WI38 (cell line): ENCODE measurements at regions not wholly inside any gene's neighbourhood (a gene's known extent, or its start where the extent isn't known, plus 50 kb on each side); places are given as distances from the start of the nearest gene placed in this dataset.

Source experiments
- H3K4me3 ChIP-seq: 2 replicates; pipeline ENCODE4 v1.5.1; 2011; ENCODE audit warnings: low read depth, mild to moderate bottlenecking, control low read depth, low read length
- TF ChIP-seq, protein P1 (sequence below): IDR thresholded peaks from 2 replicates; pipeline ENCODE4 v1.5.1; 2012; ENCODE audit warnings: low read depth, mild to moderate bottlenecking, control low read depth, low read length

- no peak overlapping the region for H3K4me3 ChIP-seq
- TF ChIP-seq, protein P1, sequence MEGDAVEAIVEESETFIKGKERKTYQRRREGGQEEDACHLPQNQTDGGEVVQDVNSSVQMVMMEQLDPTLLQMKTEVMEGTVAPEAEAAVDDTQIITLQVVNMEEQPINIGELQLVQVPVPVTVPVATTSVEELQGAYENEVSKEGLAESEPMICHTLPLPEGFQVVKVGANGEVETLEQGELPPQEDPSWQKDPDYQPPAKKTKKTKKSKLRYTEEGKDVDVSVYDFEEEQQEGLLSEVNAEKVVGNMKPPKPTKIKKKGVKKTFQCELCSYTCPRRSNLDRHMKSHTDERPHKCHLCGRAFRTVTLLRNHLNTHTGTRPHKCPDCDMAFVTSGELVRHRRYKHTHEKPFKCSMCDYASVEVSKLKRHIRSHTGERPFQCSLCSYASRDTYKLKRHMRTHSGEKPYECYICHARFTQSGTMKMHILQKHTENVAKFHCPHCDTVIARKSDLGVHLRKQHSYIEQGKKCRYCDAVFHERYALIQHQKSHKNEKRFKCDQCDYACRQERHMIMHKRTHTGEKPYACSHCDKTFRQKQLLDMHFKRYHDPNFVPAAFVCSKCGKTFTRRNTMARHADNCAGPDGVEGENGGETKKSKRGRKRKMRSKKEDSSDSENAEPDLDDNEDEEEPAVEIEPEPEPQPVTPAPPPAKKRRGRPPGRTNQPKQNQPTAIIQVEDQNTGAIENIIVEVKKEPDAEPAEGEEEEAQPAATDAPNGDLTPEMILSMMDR = no peak
Measured at GRCh38 chr9:108483676-108484075, 372.1 kb downstream of the ACTL7B start.

GRCh38 chr9:108479989-108480652 is 375.7 kb downstream of the ACTL7B start:
- H3K4me3 ChIP-seq = no peak overlapping the region
- TF ChIP-seq, protein P1 = no peak

- peak overlapping the region; percentile 11; the same call in 1 of the 2 replicates for H3K4me3 ChIP-seq
- TF ChIP-seq, protein P1 = no peak
Measured at GRCh38 chr9:108478431-108479332, 377.1 kb downstream of the ACTL7B start.

DNA sequence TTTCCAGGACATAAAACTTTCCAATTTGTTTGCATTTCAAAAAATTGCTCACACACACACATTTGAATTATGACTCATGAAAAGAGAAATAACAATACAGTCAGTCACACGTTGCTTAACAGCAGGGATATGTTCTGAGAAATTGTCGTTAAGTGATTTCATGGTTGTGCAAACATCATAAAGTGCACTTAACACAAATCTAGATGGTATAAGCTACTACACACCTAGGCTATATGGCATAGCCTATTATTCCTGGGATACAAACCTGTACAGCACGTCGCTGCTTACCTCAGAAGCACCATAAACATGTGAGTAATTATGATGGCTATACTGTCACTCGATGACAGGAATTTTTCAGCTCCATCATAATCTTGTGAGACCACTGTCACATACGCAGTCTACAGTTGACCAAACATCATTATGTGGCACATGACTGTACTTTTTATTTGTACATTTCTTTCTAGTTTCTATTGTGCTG is 378.2 kb downstream of the ACTL7B start:
- TF ChIP-seq, protein P1 = no peak

DNA sequence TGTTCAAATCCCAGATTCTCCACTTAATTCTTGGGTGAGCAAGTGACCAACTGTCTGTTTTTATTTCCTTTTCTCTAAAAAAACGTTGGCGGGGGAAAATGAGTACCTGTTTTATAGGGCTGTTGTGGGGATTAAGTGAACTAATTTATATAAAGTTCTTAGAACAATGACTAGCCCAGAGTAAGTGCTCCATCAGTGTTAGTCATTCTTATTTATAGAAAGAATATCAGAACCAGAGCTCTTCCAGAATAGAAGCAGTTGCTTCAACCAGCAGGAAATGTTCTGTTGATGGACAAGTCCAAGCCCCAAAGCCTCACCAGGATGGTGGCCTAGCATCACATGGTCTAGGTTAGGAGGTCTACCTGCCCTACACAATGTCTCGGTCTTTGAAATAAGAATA is 379.2 kb downstream of the ACTL7B start:
- no peak overlapping the region for H3K4me3 ChIP-seq

More for the DNA sequence above, 378.2 kb downstream of the ACTL7B start:
- no peak overlapping the region for H3K4me3 ChIP-seq

DNA sequence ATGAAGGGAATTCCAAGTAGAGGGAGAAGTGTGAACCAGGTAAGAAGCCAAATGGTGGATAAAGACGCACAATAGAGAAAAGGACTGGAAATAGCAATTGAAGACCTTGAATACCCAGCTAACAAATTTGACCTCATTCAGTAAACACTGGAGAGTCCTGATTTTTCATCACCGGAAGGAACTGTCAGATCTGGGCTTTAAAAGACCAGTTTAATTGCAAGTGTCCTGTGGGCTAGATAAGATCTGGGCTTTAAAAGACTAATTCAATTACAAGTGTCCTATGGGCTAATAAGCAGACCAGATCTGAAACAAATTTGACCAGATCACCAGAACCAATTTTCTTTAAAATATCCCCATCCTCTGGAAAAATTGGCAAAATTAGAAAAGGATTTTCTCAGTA is 380.0 kb downstream of the ACTL7B start:
- no peak overlapping the region for H3K4me3 ChIP-seq

More for the DNA sequence above, 379.2 kb downstream of the ACTL7B start:
- TF ChIP-seq, protein P1 = no peak

More for the DNA sequence above, 380.0 kb downstream of the ACTL7B start:
- TF ChIP-seq, protein P1 = no peak
